ENCODE measurements at regions not wholly inside any gene's neighbourhood (a gene's known extent, or its start where the extent isn't known, plus 50 kb on each side); places are given as distances from the start of the nearest gene placed in this dataset.
"Not testable (repeated sequence)": the region's sequence is repeated elsewhere in the genome, so short reads cannot be mapped to it uniquely, and the experiment has no call there.

DNA sequence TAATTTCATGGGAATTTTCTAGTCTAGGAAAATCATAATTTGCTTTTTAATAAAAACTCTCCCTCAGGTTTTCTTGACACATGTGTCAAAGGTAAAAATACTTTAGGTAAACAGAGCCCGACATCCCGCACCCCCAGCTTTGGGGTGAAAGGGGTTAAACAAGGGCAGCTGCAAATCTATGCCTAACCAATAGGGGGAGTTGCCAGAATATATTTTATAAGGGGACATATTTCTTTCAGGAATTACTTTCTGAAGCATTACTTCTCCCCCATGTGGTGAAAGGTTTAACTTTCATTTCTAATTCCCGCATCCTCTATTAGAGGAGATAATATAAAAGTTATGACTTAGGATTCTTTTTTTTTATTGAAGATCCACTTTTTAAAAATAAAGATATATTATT lies 53.9 kb upstream of the HEPH start:
- TF ChIP-seq FOS (IDR thresholded peaks at IDR 0.05; ENCODE audit: borderline replicate concordance, insufficient read depth, low read length): no peak
- TF ChIP-seq, protein P1, sequence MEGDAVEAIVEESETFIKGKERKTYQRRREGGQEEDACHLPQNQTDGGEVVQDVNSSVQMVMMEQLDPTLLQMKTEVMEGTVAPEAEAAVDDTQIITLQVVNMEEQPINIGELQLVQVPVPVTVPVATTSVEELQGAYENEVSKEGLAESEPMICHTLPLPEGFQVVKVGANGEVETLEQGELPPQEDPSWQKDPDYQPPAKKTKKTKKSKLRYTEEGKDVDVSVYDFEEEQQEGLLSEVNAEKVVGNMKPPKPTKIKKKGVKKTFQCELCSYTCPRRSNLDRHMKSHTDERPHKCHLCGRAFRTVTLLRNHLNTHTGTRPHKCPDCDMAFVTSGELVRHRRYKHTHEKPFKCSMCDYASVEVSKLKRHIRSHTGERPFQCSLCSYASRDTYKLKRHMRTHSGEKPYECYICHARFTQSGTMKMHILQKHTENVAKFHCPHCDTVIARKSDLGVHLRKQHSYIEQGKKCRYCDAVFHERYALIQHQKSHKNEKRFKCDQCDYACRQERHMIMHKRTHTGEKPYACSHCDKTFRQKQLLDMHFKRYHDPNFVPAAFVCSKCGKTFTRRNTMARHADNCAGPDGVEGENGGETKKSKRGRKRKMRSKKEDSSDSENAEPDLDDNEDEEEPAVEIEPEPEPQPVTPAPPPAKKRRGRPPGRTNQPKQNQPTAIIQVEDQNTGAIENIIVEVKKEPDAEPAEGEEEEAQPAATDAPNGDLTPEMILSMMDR (IDR thresholded peaks at IDR 0.05; ENCODE audit: extremely low read depth in 1 of 2, insufficient read depth in 1 of 2, low read depth in 1 of 2, low read length in 2 of 2): peak; percentile 19 to 27
- Histone ChIP-seq H3K4me3 (replicated peaks in 1 of 3; ENCODE audit: insufficient read depth in 1 of 3, low read depth in 1 of 3, low read length in 3 of 3) (no peak overlapping the region), H3K9me1 (replicated peaks; ENCODE audit: control insufficient read depth, extremely low read depth, insufficient read depth, low read length) (no peaks in the 10 kb centered on the region), H3K9me3 (replicated peaks; ENCODE audit: control insufficient read depth, insufficient read depth, low read length) (no peaks in the 10 kb centered on the region), H3K27me3 (ENCODE audit: control insufficient read depth in 2 of 2, insufficient read depth in 2 of 2, low read length in 2 of 2) (no peaks in the 10 kb centered on the region), H3K4me2 (ENCODE audit: insufficient read depth, low read length) (no peak overlapping the region), H3K9ac (replicated peaks; ENCODE audit: extremely low read depth, insufficient read depth, low read length) (no peak overlapping the region), H3K36me3 (ENCODE audit: control insufficient read depth in 2 of 2, extremely low read depth in 1 of 2, insufficient read depth in 2 of 2, low read length in 2 of 2) (no peaks in the 10 kb centered on the region), H2AFZ (ENCODE audit: low read depth, low read length) (no peak overlapping the region), H3K4me1 (ENCODE audit: control insufficient read depth, extremely low read depth, insufficient read depth, low read length) (no peaks in the 10 kb centered on the region), H3K27ac (ENCODE audit: insufficient read depth, low read depth, low read length) (no peak overlapping the region), H4K20me1 (replicated peaks; ENCODE audit: control insufficient read depth, extremely low read depth, insufficient read depth, low read length) (no peaks in the 10 kb centered on the region), H3K79me2 (ENCODE audit: control insufficient read depth, insufficient read depth, low read length) (no peaks in the 10 kb centered on the region)
- no TSS peak for BruUV-seq (replicated peaks)
- FAIRE-seq: no peak
- CTCF ChIA-PET: interaction anchor here (1.8 kb wide), 1 partner anchor 528 kb away, joined by 4 read pairs; no protein-coding TSS in a partner anchor
- dilution Hi-C loops (cut with MboI; ENCODE audit: extremely low pct_ligation_motif_present, low sequenced_read_pairs) (no loop called here), intact Hi-C loops (cut with micrococcal nuclease) (loop anchor here (1.0 kb wide), 1 partner anchor 528 kb away; no protein-coding TSS in a partner anchor)
- POLR2A ChIA-PET: no interaction called here
- DNase-seq (ENCODE audit: low read depth, low spot score): peak; percentile 1

GRCh38 chrX:66107860-66108259 lies 56.2 kb upstream of the HEPH start:
- H3K79me2 ChIP-seq (ENCODE audit: control insufficient read depth, insufficient read depth, low read length); H3K9me1 ChIP-seq (replicated peaks; ENCODE audit: control insufficient read depth, extremely low read depth, insufficient read depth, low read length); BruUV-seq (replicated peaks); H3K9ac ChIP-seq (replicated peaks; ENCODE audit: extremely low read depth, insufficient read depth, low read length); H3K27me3 ChIP-seq (ENCODE audit: control insufficient read depth in 2 of 2, insufficient read depth in 2 of 2, low read length in 2 of 2); dilution Hi-C loops (cut with MboI; ENCODE audit: extremely low pct_ligation_motif_present, low sequenced_read_pairs); H2AFZ ChIP-seq (ENCODE audit: low read depth, low read length); FAIRE-seq; POLR2A ChIA-PET; H3K4me1 ChIP-seq (ENCODE audit: control insufficient read depth, extremely low read depth, insufficient read depth, low read length); H3K4me2 ChIP-seq (ENCODE audit: insufficient read depth, low read length); H3K4me3 ChIP-seq (replicated peaks in 1 of 3; ENCODE audit: insufficient read depth in 1 of 3, low read depth in 1 of 3, low read length in 3 of 3); H3K9me3 ChIP-seq (replicated peaks; ENCODE audit: control insufficient read depth, insufficient read depth, low read length); CTCF ChIA-PET; H4K20me1 ChIP-seq (replicated peaks; ENCODE audit: control insufficient read depth, extremely low read depth, insufficient read depth, low read length); DNase-seq (ENCODE audit: low read depth, low spot score); intact Hi-C loops (cut with micrococcal nuclease); H3K27ac ChIP-seq (ENCODE audit: insufficient read depth, low read depth, low read length); H3K36me3 ChIP-seq (ENCODE audit: control insufficient read depth in 2 of 2, extremely low read depth in 1 of 2, insufficient read depth in 2 of 2, low read length in 2 of 2): not testable (repeated sequence)

- dilution Hi-C loops (cut with MboI; ENCODE audit: extremely low pct_ligation_motif_present, low sequenced_read_pairs); intact Hi-C loops (cut with micrococcal nuclease); H3K4me2 ChIP-seq (ENCODE audit: insufficient read depth, low read length); CTCF ChIA-PET; H3K4me3 ChIP-seq (replicated peaks in 1 of 3; ENCODE audit: insufficient read depth in 1 of 3, low read depth in 1 of 3, low read length in 3 of 3); H3K36me3 ChIP-seq (ENCODE audit: control insufficient read depth in 2 of 2, extremely low read depth in 1 of 2, insufficient read depth in 2 of 2, low read length in 2 of 2); DNase-seq (ENCODE audit: low read depth, low spot score); H3K9me1 ChIP-seq (replicated peaks; ENCODE audit: control insufficient read depth, extremely low read depth, insufficient read depth, low read length); POLR2A ChIA-PET; H4K20me1 ChIP-seq (replicated peaks; ENCODE audit: control insufficient read depth, extremely low read depth, insufficient read depth, low read length); FAIRE-seq; BruUV-seq (replicated peaks); H3K27ac ChIP-seq (ENCODE audit: insufficient read depth, low read depth, low read length); H3K9ac ChIP-seq (replicated peaks; ENCODE audit: extremely low read depth, insufficient read depth, low read length); H3K4me1 ChIP-seq (ENCODE audit: control insufficient read depth, extremely low read depth, insufficient read depth, low read length); H3K79me2 ChIP-seq (ENCODE audit: control insufficient read depth, insufficient read depth, low read length); H3K27me3 ChIP-seq (ENCODE audit: control insufficient read depth in 2 of 2, insufficient read depth in 2 of 2, low read length in 2 of 2); H3K9me3 ChIP-seq (replicated peaks; ENCODE audit: control insufficient read depth, insufficient read depth, low read length); H2AFZ ChIP-seq (ENCODE audit: low read depth, low read length): not testable (repeated sequence)
These were observed 61.6 kb upstream of the HEPH start for GRCh38 chrX:66102398-66102797.

Measured in endothelial cell of umbilical vein (primary cell).